ENCODE measurements at regions not wholly inside any gene's neighbourhood (a gene's known extent, or its start where the extent isn't known, plus 50 kb on each side); places are given as distances from the start of the nearest gene placed in this dataset.

GRCh38 chr2:4653991-4654390 is 950.6 kb downstream of the DCDC2C start:
- TF ChIP-seq NR2C2 (IDR thresholded peaks at IDR 0.05; ENCODE audit: borderline replicate concordance, control insufficient read depth, insufficient read length, low read depth) (no peak), ZBTB4 (CRISPR knock-in tag; IDR thresholded peaks at IDR 0.05) (no peak)

Measured in GM12878 (cell line).